GM12892 (cell line): ENCODE measurements at regions not wholly inside any gene's neighbourhood (a gene's known extent, or its start where the extent isn't known, plus 50 kb on each side); places are given as distances from the start of the nearest gene placed in this dataset.

Experiments used
- POLR2A ChIP-seq: IDR thresholded peaks from 2 replicates; pipeline ENCODE4 v1.6.1; 2011; ENCODE audit warnings: low read depth, low read length, control low read depth
- POLR2AphosphoS5 ChIP-seq: IDR thresholded peaks from 2 replicates; pipeline ENCODE4 v1.6.1; 2011; ENCODE audit warnings: low read depth, low read length, control low read depth

DNA sequence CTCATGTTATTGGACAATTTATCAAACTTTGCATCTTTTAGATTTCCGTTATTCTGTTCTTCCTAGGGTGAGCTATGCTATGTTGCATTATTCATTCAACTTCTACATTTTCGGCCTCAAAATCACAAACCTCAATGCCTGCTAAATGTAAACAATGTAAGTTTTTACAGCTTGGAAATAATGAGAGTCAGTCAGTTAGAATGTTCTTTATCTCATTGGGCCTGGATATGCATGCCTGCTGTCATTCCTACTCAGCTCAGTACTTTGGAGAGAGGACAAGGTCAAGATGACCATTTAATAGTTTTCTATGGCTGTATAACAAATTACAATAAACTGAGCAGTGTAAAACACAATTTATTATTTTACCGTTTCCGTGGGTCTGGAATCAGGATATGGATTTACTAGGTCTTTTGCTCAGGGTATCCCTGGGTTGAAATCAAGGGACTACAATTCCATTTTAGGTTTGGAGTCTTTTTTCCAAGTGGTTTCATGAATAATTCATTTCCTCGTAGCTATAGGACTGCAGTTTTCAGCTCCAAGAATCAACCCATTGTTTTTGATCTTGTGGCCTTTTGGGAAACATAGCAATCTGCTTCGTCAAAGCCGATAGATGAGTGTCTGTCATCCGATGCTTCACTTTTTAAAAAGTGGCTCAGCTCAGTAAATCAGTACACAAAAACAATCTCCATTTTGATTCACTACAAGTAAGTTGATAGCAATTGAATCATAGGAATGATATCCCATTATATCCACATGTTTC lies 1143.2 kb upstream of the CDH6 start:
- TF ChIP-seq POLR2A (no peak), POLR2AphosphoS5 (no peak)
